Activated CD4-positive, alpha-beta T cell treated with anti-CD3 and anti-CD28 coated beads, Interleukin-10, Interleukin-2, amounts not matched to agents 100 ng/mL and 50 ng/mL, durations not matched to agents 16 hours and 8 hours (primary cell): ENCODE measurements at regions not wholly inside any gene's neighbourhood (a gene's known extent, or its start where the extent isn't known, plus 50 kb on each side); places are given as distances from the start of the nearest gene placed in this dataset.
"Not testable (repeated sequence)": the region's sequence is repeated elsewhere in the genome, so short reads cannot be mapped to it uniquely, and the experiment has no call there.

Source experiments
- DNase-seq: peaks from one replicate; pipeline ENCODE4 v3.0.0-alpha.2; 2020

DNA sequence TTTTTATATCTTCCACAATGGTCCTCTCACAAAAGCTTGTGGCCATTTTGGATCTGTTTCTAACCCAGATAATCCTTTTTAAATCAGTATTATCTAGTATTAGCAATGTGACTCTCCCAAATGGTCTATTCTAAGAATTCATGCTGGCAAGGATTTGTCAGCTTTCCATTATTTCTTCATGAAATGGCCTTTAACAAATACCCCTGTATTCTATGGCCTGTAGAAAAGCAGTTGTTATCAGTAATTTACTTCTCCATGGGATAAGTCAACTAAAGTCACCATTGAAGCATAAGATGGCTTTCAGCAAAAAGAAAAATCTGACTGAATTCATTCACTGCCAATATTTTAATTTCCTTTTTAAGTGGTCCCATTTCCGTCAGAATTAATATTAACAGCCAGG lies 346.4 kb upstream of the FAM174A start:
- no peak for DNase-seq

DNA sequence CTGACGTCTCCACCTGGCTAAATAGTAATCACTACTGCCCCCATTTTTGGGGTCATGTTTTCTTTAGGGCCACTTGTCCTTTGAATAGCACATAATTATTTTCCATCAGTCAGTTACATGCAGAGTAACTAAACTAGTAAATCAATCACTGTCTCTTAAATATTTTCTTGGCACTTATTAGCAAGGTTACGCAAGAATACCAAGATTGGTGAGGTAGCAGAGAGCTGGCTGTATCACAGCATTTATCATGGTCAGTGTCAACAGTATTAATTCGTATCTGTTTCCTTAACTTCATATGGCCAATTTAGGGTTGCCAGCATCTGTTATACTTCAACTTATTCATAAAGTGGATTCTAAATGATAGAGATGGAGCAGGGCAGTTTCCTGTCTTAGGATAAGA lies 346.8 kb upstream of the FAM174A start:
- DNase-seq, result no peak

GRCh38 chr5:100186181-100186580 lies 349.0 kb upstream of the FAM174A start:
- no peak for DNase-seq

DNA sequence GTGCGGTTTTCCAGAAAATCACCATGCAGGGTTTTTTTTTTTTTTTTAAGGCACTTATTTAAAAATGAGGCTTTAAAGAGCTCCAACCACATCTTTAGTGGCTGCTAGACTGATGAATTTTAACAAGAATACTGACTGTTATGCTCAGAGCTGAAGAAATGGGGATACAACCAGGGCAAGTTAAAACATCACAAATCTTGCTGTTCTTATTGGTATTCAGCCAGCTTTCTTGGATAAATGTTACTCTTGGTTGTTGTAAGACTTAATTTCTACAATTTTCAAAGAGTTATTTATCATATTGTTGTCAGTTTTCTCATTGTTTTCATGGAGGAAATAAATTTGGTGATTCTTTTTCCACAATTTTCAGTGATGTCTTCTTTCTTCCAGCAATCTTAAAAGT lies 352.8 kb upstream of the FAM174A start:
- DNase-seq, result no peak

- DNase-seq, result no peak
Observed at GRCh38 chr5:100175346-100175745, 359.8 kb upstream of the FAM174A start.

DNA sequence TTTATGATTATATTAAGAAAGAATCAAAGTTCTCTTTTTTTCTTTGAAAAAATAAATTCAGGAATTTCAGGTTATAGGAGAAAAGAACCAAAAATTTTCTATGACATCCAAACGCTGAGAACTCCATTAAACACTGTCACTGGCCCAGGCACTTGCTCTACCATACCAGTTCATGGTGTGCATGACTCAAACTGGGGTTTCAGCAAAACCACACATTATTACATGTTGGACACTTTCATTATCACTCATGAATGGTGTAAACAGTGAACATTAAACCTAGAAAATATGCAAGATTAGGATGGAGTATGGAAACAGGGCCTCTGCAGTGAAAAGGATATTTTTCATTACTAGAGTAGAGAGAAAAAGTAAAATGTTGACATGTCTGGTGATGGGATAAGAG lies 369.9 kb upstream of the FAM174A start:
- DNase-seq, result peak; percentile 61

- no peak for DNase-seq
Observed at GRCh38 chr5:100161868-100162267, 373.3 kb upstream of the FAM174A start.

- DNase-seq, result no peak
Observed at GRCh38 chr5:100157066-100157465, 378.1 kb upstream of the FAM174A start.

DNA sequence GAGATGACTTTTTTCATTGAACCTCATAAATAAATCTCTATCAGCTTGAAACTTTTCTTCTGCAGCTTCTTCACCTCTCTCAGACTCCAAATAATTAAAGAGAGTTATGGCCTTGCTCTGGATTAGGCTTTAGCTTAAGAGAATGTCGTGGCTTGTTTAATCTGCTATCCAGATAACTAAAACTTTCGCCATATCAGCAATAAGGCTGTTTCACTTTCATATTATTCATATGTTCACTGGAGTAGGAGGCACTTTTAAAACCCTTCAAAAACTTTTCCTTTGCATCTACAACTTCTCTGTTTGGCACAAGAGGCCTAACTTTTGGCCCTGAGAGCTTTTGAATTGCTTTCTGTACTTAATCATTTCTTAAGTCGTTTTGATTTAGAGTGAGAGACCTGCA lies 386.9 kb upstream of the FAM174A start:
- no peak for DNase-seq

DNA sequence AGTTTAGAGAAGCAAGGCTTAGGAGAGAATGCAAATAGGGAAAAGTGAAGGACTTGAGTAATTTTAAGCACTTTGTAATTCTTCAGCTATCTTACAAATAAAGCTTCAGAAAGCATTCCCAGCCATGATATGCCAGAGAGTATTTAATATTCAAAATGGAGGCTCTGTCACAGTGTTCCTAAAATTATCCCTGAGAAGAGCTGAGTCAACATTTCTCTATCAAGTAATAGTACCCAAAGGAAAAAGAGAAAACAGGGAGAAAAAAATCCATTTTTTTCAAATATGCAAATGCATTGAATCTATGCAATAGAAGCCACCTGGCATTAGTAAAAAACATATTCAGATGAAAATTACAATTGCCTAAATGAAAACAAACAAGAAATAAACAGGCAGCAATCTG lies 392.6 kb upstream of the FAM174A start:
- DNase-seq, result no peak

DNA sequence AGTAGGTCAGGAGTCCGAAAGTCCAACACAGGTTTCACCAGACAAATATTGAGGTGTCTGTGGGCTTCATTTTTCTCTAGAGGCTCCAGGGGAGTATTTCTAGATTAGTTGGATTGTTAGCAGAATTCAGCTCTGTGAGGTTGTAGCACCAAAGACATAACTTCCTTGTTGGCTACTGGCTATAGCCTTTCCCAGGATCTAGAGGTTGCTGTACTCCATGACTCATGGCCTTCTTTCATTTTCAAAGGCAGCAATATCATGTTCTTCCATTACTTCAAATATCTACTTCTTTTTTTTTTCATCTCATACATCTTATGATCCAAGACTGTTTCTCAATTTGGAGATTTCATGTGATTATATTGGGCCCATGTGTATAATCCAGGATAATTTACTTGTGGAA lies 404.0 kb upstream of the FAM174A start:
- DNase-seq, result no peak

GRCh38 chr5:100130307-100130706 lies 404.9 kb upstream of the FAM174A start:
- DNase-seq, result no peak

- DNase-seq, result no peak
Observed at GRCh38 chr5:100119903-100120302, 415.3 kb upstream of the FAM174A start.

GRCh38 chr5:100110497-100110896 lies 424.7 kb upstream of the FAM174A start:
- DNase-seq, result no peak

DNA sequence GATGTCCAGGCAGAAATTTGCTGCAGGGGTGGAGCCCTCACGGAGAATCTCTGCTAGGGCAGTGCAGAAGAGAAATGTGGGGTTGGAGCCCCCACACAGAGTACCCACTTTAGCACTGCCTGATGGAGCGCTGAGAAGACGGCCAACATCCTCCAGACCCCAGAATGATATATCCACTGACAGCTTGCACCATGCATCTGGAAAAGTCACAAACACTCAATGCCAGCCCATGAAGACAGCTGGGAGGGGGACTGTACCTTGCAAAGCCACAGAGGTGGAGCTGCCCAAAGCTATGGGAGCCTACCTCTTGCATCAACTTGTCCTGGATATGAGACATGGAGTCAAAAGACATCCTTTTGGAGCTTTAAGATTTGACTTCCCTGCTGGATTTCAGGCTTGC lies 426.3 kb upstream of the FAM174A start:
- no peak for DNase-seq

- DNase-seq, result not testable (repeated sequence)
Observed at GRCh38 chr5:100103592-100104119, 431.5 kb upstream of the FAM174A start.

DNA sequence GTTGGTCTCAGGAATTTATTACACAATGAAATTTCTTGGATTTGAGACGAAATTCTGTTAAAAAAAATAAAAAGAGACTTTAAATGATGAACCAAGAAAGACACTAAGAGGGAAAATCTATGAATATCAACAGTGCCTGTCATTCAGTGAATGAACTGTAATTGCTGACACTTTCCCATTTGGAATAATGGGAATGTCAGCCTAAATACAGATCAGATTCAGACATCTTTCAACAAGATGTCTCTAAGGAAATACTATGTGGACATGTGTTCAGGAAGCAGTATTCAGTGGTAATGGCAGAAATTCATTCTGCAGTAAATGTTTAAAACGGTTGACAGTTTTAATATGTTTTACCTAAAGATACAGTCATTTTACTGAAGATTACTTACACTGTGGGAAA lies 433.7 kb upstream of the FAM174A start:
- DNase-seq, result not testable (repeated sequence)

- DNase-seq, result not testable (repeated sequence)
Observed at GRCh38 chr5:100096328-100096727, 438.8 kb upstream of the FAM174A start.

GRCh38 chr5:100080703-100081102 lies 454.5 kb upstream of the FAM174A start:
- not testable (repeated sequence) for DNase-seq

- DNase-seq, result not testable (repeated sequence)
Observed at GRCh38 chr5:100079163-100079562, 456.0 kb upstream of the FAM174A start.

DNA sequence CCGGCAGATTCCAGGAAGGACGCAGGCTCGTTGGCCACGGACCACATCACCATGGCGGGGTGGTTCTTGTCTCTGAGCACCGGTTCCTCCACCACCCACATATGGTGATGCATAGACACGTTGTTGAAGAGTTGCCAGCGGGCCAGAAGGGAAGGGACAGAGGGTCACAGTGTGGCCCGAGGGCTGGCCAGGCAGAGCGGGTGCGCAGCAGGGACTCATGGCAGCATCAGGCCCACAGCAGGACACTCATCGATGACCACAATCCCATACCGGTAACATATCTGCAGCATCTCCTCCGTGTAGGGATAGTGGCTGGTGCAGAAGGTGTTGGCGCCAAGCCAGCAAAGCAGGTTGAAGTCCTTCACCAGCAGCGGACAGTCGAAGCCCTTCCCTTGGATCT lies 469.2 kb upstream of the FAM174A start:
- DNase-seq, result not testable (repeated sequence)

GRCh38 chr5:100043475-100043874 lies 491.7 kb upstream of the FAM174A start:
- DNase-seq, result peak; percentile 31

GRCh38 chr5:100026606-100027005 lies 508.6 kb upstream of the FAM174A start:
- DNase-seq, result no peak

- DNase-seq, result no peak
Observed at GRCh38 chr5:100023536-100023935, 511.6 kb upstream of the FAM174A start.

DNA sequence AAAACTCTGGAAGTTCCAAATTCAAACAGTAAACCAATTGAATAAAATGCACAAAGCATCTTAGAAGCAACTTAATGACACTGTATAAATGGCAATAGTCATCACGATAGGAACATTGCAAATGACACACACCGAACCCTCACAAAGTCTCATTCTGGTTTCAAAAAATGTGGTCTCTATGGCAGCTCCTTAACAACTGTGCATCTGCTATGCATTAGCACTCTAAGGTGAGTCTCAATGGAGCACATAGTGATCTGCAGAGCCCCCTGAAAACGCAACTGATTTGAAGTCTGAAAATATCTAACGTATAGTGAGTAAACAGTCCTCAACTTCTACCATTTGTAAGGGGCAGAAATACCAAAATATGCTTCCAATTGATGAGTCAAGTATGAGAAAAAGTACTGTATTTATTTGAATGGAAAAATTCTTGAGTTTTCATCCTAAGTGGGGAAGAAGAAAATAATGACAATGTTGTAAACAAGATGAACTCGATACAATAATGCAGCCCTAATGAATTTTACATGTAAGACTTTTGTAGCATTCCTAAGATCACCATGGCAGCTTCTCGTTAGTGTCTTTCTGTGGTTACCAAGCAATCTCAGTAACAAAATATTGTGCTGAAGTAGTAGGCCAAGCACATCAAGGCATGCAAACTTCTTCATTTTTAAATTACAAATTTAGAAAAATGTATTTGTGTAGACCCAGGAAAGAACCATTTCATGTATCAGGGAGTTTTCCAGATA lies 517.5 kb upstream of the FAM174A start:
- no peak for DNase-seq
